IMR-90 (cell line): ENCODE measurements at regions not wholly inside any gene's neighbourhood (a gene's known extent, or its start where the extent isn't known, plus 50 kb on each side); places are given as distances from the start of the nearest gene placed in this dataset.

Experiments
- CHD1 ChIP-seq: IDR thresholded peaks from 2 replicates; pipeline ENCODE4 v1.6.1; 2012; ENCODE audit warnings: low read depth, low read length, improper control_type of control experiment
- CTCF ChIP-seq: conservative IDR thresholded peaks from 2 replicates; pipeline ENCODE4 v1.5.1; 2012; ENCODE audit warnings: mild to moderate bottlenecking, low read depth, low read length, improper control_type of control experiment
- MXI1 ChIP-seq: IDR thresholded peaks from 2 replicates; pipeline ENCODE4 v1.6.1; 2012; ENCODE audit warnings: low read depth, mild to moderate bottlenecking, low read length, moderate library complexity, borderline replicate concordance
- POLR2A ChIP-seq: IDR thresholded peaks from 2 replicates; pipeline ENCODE4 v1.6.1; 2012; ENCODE audit warnings: mild to moderate bottlenecking, low read depth, low read length
- RAD21 ChIP-seq: IDR thresholded peaks from 2 replicates; pipeline ENCODE4 v1.6.1; 2012; ENCODE audit warnings: low read length, improper control_type of control experiment

DNA sequence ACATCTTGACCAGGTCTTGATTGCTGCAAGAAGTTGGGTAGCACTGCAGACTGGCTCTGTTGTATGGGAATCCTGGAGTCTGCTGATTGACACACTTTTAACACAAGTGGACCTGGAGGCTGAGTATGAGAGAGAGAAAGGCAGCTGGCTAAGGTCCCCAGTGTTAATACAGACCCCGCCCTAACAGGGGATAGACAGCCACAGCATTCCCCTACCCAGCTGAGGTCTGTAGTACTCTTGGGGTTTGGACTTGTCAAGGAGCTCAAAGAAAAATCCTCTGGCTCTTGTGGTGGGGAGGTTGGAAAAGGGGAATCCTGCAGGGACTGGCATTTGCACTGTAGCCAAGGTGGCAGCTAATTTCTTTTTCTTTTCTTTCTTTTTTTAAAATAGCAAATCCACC lies 192.7 kb downstream of the ZNF621 start:
- no peak for TF ChIP-seq CTCF
- TF ChIP-seq POLR2A, result no peak
- TF ChIP-seq CHD1, result no peak
- TF ChIP-seq RAD21, result no peak
- no peak for TF ChIP-seq MXI1
